ENCODE measurements at regions not wholly inside any gene's neighbourhood (a gene's known extent, or its start where the extent isn't known, plus 50 kb on each side); places are given as distances from the start of the nearest gene placed in this dataset.

DNA sequence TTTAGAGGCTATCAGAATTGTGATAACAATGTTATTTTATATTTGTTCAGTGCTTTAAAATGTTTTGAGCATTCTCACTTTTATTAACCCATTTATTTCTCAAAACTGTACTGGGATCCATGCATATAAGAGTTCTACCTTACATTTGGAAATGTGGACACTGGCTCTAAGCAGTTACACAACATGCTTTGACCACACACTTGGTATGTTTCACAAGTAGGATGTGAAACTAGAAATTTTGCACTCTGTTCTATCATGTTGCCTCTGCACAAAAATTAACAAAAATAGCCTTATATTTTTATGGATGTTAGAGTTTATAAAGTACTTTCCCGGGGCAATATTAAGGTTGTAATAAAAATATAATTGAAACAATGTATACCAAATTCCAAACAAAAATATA, 126.9 kb upstream of the CHORDC1 start:
- H3K27me3 ChIP-seq (ENCODE audit: insufficient read depth, poor library complexity, severe bottlenecking) = no peaks in the 10 kb centered on the region
- peak; percentile 9 to 56 for DNase-seq (ENCODE audit: low read depth in 1 of 2, low spot score in 1 of 2)
- TF ChIP-seq POLR2AphosphoS5 (IDR thresholded peaks at IDR 0.05; ENCODE audit: low read depth) (no peak), SPI1 (IDR thresholded peaks at IDR 0.05; ENCODE audit: borderline replicate concordance, low read depth) (no peak), REST (IDR thresholded peaks at IDR 0.05; ENCODE audit: insufficient replicate concordance, low read depth) (no peak), CTCF (IDR thresholded peaks at IDR 0.05; ENCODE audit: insufficient read depth, low read length) (no peak), GABPA (IDR thresholded peaks at IDR 0.05; ENCODE audit: low read depth) (no peak)
- H3K27ac ChIP-seq (replicated peaks) = no peak overlapping the region
- H3K4me3 ChIP-seq (replicated peaks; ENCODE audit: insufficient read depth, low read length) = no peak overlapping the region

- peak in 1 of 2 experiments; percentile 23 for DNase-seq (ENCODE audit: low read depth in 1 of 2, low spot score in 1 of 2)
- H3K27me3 ChIP-seq (ENCODE audit: insufficient read depth, poor library complexity, severe bottlenecking) = no peaks in the 10 kb centered on the region
- no peak overlapping the region for H3K4me3 ChIP-seq (replicated peaks; ENCODE audit: insufficient read depth, low read length)
- no peak overlapping the region for H3K27ac ChIP-seq (replicated peaks)
- TF ChIP-seq SPI1 (IDR thresholded peaks at IDR 0.05; ENCODE audit: borderline replicate concordance, low read depth) (no peak), CTCF (IDR thresholded peaks at IDR 0.05; ENCODE audit: insufficient read depth, low read length) (no peak), REST (IDR thresholded peaks at IDR 0.05; ENCODE audit: insufficient replicate concordance, low read depth) (no peak), POLR2AphosphoS5 (IDR thresholded peaks at IDR 0.05; ENCODE audit: low read depth) (no peak), GABPA (IDR thresholded peaks at IDR 0.05; ENCODE audit: low read depth) (no peak)
These were observed 121.7 kb upstream of the CHORDC1 start for GRCh38 chr11:90344546-90344945.

GRCh38 chr11:90343673-90344072, 120.8 kb upstream of the CHORDC1 start:
- H3K4me3 ChIP-seq (replicated peaks; ENCODE audit: insufficient read depth, low read length) = no peak overlapping the region
- no peak overlapping the region for H3K27ac ChIP-seq (replicated peaks)
- TF ChIP-seq SPI1 (IDR thresholded peaks at IDR 0.05; ENCODE audit: borderline replicate concordance, low read depth) = peak; percentile 89
- TF ChIP-seq REST (IDR thresholded peaks at IDR 0.05; ENCODE audit: insufficient replicate concordance, low read depth) = no peak
- TF ChIP-seq POLR2AphosphoS5 (IDR thresholded peaks at IDR 0.05; ENCODE audit: low read depth) = no peak
- TF ChIP-seq CTCF (IDR thresholded peaks at IDR 0.05; ENCODE audit: insufficient read depth, low read length) = no peak
- H3K27me3 ChIP-seq (ENCODE audit: insufficient read depth, poor library complexity, severe bottlenecking) = no peaks in the 10 kb centered on the region
- DNase-seq (ENCODE audit: low read depth in 1 of 2, low spot score in 1 of 2) = no peak
